IPS-15b (cell line): ENCODE measurements at regions not wholly inside any gene's neighbourhood (a gene's known extent, or its start where the extent isn't known, plus 50 kb on each side); places are given as distances from the start of the nearest gene placed in this dataset.

Experiments
- H3K27me3 ChIP-seq: one replicate; pipeline ENCODE4 v1.6.1; 2013; ENCODE audit warnings: low read length; ENCODE audit not compliant: control insufficient read depth, insufficient read depth
- H3K36me3 ChIP-seq: one replicate; pipeline ENCODE4 v1.6.1; 2013; ENCODE audit warnings: low read length; ENCODE audit not compliant: control insufficient read depth, insufficient read depth
- H3K4me1 ChIP-seq: one replicate; pipeline ENCODE4 v1.6.1; 2013; ENCODE audit warnings: mild to moderate bottlenecking, low read length; ENCODE audit not compliant: control insufficient read depth, insufficient read depth
- H3K4me3 ChIP-seq: one replicate; pipeline ENCODE4 v1.5.1; 2013; ENCODE audit warnings: low read depth, low read length
- H3K9ac ChIP-seq: one replicate; pipeline ENCODE4 v1.6.1; 2013; ENCODE audit warnings: low read depth, mild to moderate bottlenecking, low read length
- H3K9me3 ChIP-seq: one replicate; pipeline ENCODE4 v1.6.1; 2013; ENCODE audit warnings: mild to moderate bottlenecking, low read length; ENCODE audit not compliant: control insufficient read depth, insufficient read depth

DNA sequence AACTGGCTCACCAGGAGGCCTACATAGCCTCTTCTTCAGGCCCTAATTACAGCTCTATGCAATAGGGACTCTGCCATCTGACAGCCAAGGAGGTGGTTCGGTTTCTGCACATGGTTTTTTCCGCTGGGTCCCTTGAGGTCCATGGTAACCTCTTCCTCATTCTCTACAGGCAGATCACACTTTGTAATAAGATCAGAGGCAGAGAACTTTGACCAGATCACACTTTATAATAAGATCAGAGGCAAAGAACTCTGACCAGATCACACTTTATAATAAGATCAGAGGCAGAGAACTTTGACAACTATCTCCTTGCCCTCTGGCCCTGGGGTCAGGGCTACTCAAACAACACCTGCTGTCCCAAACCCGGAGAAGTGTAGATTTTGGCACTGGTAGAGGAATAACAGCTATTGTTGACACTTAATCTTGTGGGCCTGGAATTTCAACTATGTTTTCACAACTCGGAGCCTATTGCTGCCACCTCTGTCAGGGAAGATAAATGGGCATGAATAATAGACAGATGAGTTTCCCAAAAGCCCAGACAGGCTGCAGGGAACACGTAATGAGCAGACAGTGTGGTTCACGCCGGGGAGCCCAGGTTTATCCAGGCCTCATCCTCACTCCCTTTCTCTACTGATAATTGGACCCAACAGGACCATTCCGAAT is 246.1 kb downstream of the UQCRFS1 start:
- Histone ChIP-seq H3K27me3 (no peaks in the 10 kb centered on the region), H3K9ac (no peak overlapping the region), H3K4me1 (no peaks in the 10 kb centered on the region), H3K36me3 (no peaks in the 10 kb centered on the region), H3K9me3 (no peaks in the 10 kb centered on the region), H3K4me3 (no peak overlapping the region)

DNA sequence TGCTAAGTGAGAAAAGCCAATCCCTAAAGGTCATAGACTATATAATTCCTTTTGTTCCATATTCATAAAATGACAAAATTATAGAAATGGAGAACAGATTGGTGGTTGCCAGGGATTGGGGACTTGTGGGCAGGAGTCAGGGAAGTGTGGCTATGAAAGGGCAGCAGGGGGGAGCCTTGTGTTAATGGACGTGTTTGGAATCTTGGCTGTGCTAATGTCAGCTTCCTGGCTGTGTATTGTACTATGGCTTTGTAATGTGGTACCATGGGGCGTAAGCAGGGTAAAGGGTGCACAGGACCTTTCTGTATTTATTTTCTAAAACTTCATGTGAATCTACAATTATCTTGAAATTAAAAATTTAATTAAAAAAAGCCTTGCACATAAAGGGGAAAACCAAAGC is 248.5 kb downstream of the UQCRFS1 start:
- Histone ChIP-seq H3K4me1 (no peaks in the 10 kb centered on the region), H3K9ac (no peak overlapping the region), H3K9me3 (no peaks in the 10 kb centered on the region), H3K4me3 (no peak overlapping the region), H3K36me3 (no peaks in the 10 kb centered on the region), H3K27me3 (no peaks in the 10 kb centered on the region)

DNA sequence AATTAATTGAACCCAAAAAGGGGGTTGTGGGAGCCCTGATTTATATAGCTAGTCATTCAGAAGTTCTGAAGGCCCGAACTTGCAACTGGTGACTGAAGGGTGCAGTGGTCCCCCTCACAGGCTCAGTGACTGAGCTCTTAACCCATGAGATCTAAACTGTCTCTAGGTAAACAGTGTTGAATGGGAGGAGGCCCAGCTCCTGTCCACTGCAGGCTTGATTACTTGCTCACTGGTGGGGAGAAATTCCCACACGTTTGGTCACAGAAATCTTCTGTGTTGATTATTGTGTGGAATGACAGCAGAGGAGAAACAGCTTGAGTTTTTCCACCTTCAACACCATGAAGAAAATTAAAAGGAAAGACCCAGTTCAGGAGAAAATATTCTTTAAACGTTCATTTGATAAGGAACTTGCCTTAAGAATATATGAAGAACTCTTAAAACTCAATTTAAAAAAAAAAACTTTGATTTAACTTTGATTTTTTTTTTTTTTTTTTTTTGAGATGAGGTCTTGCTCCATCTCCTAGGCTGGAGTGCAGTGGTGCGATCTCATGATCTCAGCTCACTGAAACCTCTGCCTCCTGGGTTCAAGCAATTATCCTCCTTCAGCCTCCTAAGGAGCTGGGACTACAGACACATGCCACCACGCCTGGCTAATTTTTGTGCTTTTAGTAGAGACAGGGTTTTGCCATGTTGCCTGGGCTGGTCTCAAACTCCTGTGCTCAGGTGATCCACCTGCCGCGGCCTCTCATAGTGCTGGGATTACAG is 249.3 kb downstream of the UQCRFS1 start:
- no peaks in the 10 kb centered on the region for H3K9me3 ChIP-seq
- no peaks in the 10 kb centered on the region for H3K4me1 ChIP-seq
- H3K4me3 ChIP-seq, result no peak overlapping the region
- H3K36me3 ChIP-seq, result no peaks in the 10 kb centered on the region
- no peaks in the 10 kb centered on the region for H3K27me3 ChIP-seq
- no peak overlapping the region for H3K9ac ChIP-seq

DNA sequence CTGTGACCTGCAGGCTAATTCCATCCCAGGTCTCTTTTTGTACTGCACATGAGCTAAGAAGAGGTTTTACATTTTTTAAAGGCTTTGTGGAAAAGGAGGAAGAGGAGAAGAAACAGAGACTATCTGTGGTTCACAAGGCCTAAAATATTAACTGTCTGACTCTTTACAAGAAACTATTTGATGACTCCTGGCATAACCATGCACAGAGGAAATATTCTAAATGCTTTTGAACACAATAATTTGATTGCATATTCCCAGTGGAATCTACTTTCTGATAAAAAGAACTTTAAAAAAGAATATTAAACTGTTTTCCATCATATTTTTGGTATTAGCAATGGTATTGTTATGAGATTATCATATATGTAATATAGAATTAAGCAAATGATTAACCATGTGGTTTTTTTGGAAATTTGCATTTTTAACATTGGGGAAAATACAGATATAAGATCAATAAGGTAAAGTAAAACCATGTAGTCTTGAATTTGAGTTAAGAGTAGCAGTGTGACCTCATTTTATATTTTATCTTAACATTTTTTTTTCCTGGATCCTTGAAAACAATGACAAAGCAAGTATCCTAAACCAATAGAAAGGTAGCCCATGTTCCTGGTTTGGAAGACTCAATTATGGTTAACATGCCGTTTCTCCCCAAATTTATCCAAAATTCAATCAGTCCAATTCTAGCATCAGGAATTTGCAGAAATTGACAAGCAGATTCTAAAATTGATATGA is 251.0 kb downstream of the UQCRFS1 start:
- no peak overlapping the region for H3K9ac ChIP-seq
- no peaks in the 10 kb centered on the region for H3K4me1 ChIP-seq
- H3K27me3 ChIP-seq, result no peaks in the 10 kb centered on the region
- H3K4me3 ChIP-seq, result no peak overlapping the region
- no peaks in the 10 kb centered on the region for H3K9me3 ChIP-seq
- no peaks in the 10 kb centered on the region for H3K36me3 ChIP-seq

DNA sequence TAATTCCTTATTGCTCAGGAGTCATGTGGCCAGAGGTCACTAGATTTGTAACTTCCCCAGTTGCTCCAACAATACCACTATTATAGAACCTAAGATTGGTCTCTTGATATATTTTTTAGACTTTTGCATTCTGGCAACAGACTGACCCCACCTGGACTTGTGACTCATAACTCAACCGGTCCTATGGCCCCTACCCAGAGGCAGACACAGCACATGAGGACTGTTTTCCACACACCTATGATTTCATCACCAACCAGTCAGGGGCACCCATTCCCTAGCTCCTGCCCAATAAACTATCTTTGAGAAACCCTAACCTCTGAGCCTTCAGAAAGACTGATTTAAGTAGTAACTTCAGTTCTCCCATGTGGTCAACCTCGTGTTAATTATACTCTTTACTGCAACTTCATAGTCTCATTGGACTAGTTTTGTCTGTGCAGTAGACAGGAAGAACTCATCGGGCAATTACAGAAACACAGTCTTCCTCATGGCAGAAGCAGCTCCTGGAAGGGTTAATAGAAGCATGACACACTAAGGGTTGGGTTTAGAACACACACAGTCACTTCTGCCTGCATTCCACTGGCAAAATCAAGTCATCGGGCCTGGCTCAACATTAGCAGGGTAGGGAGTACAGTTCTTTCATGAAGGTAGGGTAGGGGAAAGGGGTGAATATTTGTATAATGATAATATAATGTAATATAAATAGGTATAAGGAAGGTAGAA is 251.8 kb downstream of the UQCRFS1 start:
- no peaks in the 10 kb centered on the region for H3K27me3 ChIP-seq

DNA sequence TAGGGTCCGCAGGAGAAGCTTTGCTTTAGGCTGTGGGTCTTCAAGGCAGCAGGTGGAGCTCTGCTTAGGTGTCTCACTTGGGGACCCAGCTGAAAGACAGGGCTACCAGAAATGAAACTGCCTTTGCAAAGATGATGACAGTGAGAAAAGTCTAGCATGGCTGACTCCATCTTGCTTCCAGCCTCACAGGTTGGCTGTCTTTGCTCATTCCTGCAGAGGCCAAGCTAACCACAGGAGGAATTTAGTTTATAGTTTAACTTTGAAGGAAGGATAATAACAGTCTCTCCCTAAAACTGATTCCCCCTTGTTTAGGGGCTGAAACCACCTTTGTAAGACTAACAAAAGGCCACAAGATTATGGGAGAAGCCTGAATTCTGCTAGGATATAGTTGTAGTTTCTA is 252.4 kb downstream of the UQCRFS1 start:
- H3K9me3 ChIP-seq, result no peaks in the 10 kb centered on the region
- no peaks in the 10 kb centered on the region for H3K27me3 ChIP-seq
- H3K9ac ChIP-seq, result no peak overlapping the region
- no peaks in the 10 kb centered on the region for H3K36me3 ChIP-seq
- H3K4me1 ChIP-seq, result no peaks in the 10 kb centered on the region
- no peak overlapping the region for H3K4me3 ChIP-seq

More for the DNA sequence above, 251.8 kb downstream of the UQCRFS1 start:
- Histone ChIP-seq H3K36me3 (no peaks in the 10 kb centered on the region), H3K4me3 (no peak overlapping the region), H3K9me3 (no peaks in the 10 kb centered on the region), H3K9ac (no peak overlapping the region), H3K4me1 (no peaks in the 10 kb centered on the region)

GRCh38 chr19:28956961-28957360 is 256.0 kb downstream of the UQCRFS1 start:
- Histone ChIP-seq H3K9me3 (no peaks in the 10 kb centered on the region), H3K27me3 (no peaks in the 10 kb centered on the region)

GRCh38 chr19:28956421-28956820 is 256.5 kb downstream of the UQCRFS1 start:
- no peak overlapping the region for H3K9ac ChIP-seq
- H3K27me3 ChIP-seq, result no peaks in the 10 kb centered on the region

More at GRCh38 chr19:28956961-28957360, 256.0 kb downstream of the UQCRFS1 start:
- Histone ChIP-seq H3K9ac (no peak overlapping the region), H3K36me3 (no peaks in the 10 kb centered on the region), H3K4me1 (no peaks in the 10 kb centered on the region), H3K4me3 (no peak overlapping the region)

GRCh38 chr19:28949535-28949934 is 263.4 kb downstream of the UQCRFS1 start:
- no peak overlapping the region for H3K9ac ChIP-seq
- no peaks in the 10 kb centered on the region for H3K4me1 ChIP-seq
- H3K9me3 ChIP-seq, result no peaks in the 10 kb centered on the region
- no peaks in the 10 kb centered on the region for H3K27me3 ChIP-seq
- no peaks in the 10 kb centered on the region for H3K36me3 ChIP-seq
- H3K4me3 ChIP-seq, result no peak overlapping the region

More at GRCh38 chr19:28956421-28956820, 256.5 kb downstream of the UQCRFS1 start:
- Histone ChIP-seq H3K36me3 (no peaks in the 10 kb centered on the region), H3K9me3 (no peaks in the 10 kb centered on the region), H3K4me3 (no peak overlapping the region), H3K4me1 (no peaks in the 10 kb centered on the region)

DNA sequence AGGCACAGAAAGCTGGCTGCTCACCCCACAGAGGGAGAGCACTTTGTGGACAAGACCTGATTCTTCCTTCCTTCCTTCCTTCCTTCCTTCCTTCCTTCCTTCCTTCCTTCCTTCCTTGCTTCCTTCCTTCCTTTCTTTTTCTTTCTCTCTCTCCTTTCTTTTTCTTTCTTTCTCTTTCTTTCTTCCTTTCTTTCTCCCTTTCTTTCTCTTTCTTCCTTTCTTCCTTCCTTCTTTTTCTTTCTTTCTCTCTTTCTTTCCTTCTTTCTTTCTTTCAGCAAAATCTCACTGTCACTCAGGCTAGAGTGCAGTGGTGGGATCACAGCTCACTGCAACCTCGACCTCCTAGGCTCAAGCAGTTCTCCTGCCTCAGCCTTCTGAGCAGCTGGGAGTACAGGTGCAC is 263.9 kb downstream of the UQCRFS1 start:
- Histone ChIP-seq H3K9ac (no peak overlapping the region), H3K27me3 (no peaks in the 10 kb centered on the region), H3K4me1 (no peaks in the 10 kb centered on the region), H3K36me3 (no peaks in the 10 kb centered on the region), H3K4me3 (no peak overlapping the region), H3K9me3 (no peaks in the 10 kb centered on the region)

GRCh38 chr19:28948566-28948965 is 264.4 kb downstream of the UQCRFS1 start:
- Histone ChIP-seq H3K9me3 (no peaks in the 10 kb centered on the region), H3K27me3 (no peaks in the 10 kb centered on the region), H3K36me3 (no peaks in the 10 kb centered on the region), H3K9ac (no peak overlapping the region), H3K4me1 (no peaks in the 10 kb centered on the region), H3K4me3 (no peak overlapping the region)
